BE2C (cell line): ENCODE measurements at regions not wholly inside any gene's neighbourhood (a gene's known extent, or its start where the extent isn't known, plus 50 kb on each side); places are given as distances from the start of the nearest gene placed in this dataset.

Experiments used
- DNase-seq: peaks from one replicate; pipeline ENCODE4 v3.0.0-alpha.2; 2020
- H3K27me3 ChIP-seq: fragments of 250-450 bp; sonication (Bioruptor Pico); 2 replicates; pipeline ENCODE4 v1.5.1; 2020; ENCODE audit warnings: mild to moderate bottlenecking
- H3K36me3 ChIP-seq: fragments of 250-450 bp; sonication (Bioruptor Pico); 2 replicates; pipeline ENCODE4 v1.5.1; 2020; ENCODE audit warnings: mild to moderate bottlenecking
- H3K4me1 ChIP-seq: fragments of 250-450 bp; sonication (Bioruptor Pico); 2 replicates; pipeline ENCODE4 v1.5.1; 2020
- H3K4me3 ChIP-seq: 2 replicates; pipeline ENCODE4 v1.5.1; 2011; ENCODE audit warnings: low read depth, low read length
- H3K9me3 ChIP-seq: fragments of 250-450 bp; sonication (Bioruptor Pico); 2 replicates; pipeline ENCODE4 v1.5.1; 2020
- CTCF ChIP-seq: IDR thresholded peaks from 2 replicates; pipeline ENCODE4 v1.5.1; 2012; ENCODE audit warnings: mild to moderate bottlenecking, low read depth, low read length

DNA sequence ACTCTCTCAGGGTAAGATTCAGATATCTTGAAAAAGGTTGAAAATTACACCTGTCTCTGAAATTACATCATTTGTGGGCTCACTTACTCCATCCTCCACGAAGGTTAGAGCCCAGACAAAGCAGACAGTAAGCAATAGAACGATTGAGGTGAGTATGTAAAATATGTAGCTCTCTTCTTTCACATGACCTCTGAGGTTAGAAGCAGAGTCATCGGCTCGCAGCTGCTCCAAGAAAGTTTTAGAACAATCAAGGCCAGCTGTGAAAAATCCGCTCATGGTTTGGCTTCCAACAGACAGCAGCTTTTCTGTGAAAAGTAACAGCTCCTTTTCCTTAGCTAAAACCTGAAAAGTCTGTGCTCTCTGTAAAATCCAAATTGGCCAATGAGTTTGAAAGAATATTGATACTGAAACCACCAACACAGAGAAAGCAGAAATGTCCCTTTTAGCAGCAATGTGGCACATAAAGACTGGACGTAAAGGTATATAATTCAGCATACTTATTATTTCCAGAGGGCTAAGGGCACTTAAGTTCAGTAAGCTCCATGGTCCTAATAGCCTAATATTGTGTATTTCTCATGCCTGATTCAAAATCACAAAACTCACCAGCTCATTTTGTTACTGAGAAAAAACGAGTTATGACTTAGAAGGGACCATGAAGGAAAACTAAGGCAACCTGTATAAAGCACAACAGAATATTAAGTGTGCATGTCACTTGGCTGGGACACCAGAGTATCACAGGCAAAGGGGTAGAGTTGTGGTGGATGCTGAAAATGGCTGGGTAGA lies 78.2 kb downstream of the FAM76B start:
- H3K9me3 ChIP-seq = no peaks in the 10 kb centered on the region
- no peaks in the 10 kb centered on the region for H3K4me1 ChIP-seq
- TF ChIP-seq CTCF = no peak
- no peak for DNase-seq
- no peaks in the 10 kb centered on the region for H3K36me3 ChIP-seq
- H3K4me3 ChIP-seq = no peak overlapping the region
- H3K27me3 ChIP-seq = no peaks in the 10 kb centered on the region

DNA sequence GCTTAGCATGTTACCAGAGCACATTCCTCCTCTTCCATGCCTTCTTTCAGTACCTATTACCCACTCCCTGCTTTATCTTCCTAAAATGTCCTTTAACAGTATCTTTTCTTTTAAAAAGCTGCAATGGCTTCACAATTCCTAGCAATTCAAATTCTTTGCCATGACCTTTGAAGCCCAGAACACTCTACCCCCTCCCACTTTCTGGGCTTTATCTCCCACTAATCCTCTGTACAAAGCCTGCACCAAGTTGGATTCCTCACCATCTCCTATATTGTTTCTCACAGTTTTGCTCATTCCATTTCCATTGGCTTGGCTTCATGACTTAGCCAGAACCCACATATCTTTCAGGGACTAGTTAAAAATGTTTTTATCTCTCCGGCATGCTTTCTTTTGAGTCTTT lies 80.9 kb downstream of the FAM76B start:
- no peaks in the 10 kb centered on the region for H3K27me3 ChIP-seq
- H3K4me3 ChIP-seq = no peak overlapping the region
- no peaks in the 10 kb centered on the region for H3K9me3 ChIP-seq
- peaks cover 19% of the 10 kb centered on the region for H3K4me1 ChIP-seq
- no peaks in the 10 kb centered on the region for H3K36me3 ChIP-seq
- TF ChIP-seq CTCF = no peak
- DNase-seq = no peak

DNA sequence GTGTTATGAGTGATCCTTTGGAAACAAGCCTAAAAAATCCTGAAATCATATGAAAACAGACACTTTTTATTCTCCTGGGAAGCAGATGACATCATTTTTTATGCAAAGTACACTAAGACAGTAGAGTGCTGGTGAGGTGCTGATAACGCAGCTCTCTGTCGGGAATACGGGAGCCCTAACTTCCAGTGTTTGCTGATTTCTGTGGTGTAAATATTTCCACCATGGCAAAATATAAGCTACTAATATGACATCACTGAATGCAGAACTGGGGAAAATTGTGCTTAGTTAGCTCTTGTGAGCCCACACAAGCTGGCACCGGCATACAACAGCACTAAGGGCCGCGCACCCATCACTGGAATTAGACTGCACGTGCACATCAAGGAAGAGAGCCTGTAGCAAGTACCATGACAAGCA lies 82.6 kb downstream of the FAM76B start:
- Histone ChIP-seq H3K4me3 (no peak overlapping the region), H3K36me3 (no peaks in the 10 kb centered on the region), H3K4me1 (peaks cover 32% of the 10 kb centered on the region), H3K27me3 (no peaks in the 10 kb centered on the region), H3K9me3 (no peaks in the 10 kb centered on the region)
- no peak for TF ChIP-seq CTCF
- no peak for DNase-seq

DNA sequence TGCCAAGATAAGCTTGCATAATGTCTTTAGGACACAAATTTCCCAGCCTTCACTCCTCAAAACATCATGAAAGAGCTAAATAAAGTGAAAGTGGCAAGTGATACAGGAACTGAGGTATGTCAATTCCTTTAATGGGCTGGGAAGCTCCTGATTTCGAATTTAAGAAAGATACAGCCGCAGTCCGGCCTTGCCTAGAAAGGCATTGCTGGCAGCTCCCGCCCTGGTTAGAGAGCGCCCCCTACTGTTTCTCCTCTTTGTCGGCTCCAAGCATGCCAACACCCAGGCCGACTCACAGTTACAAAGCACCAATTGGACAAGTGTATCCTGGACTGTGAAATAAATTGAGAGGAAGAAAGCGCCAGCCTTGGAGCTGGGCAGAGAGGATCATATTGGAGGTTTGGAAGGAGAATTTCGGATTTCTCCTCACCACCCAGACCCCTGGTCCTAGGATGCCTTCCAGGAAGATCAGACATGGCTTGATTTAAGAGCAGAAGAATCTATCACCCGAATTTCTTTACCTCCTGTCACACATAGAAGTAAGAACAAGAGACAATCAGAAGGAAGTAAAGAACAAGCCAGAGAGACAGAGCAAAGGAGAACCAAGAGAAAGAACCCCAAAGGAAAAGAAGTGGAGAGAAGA lies 84.0 kb downstream of the FAM76B start:
- Histone ChIP-seq H3K27me3 (no peaks in the 10 kb centered on the region), H3K36me3 (no peaks in the 10 kb centered on the region), H3K4me3 (no peak overlapping the region), H3K9me3 (no peaks in the 10 kb centered on the region), H3K4me1 (peaks cover 32% of the 10 kb centered on the region)
- peak; percentile 89 for DNase-seq
- peak; percentile 98 for TF ChIP-seq CTCF

- no peak overlapping the region for H3K4me3 ChIP-seq
- H3K4me1 ChIP-seq = peaks cover 37% of the 10 kb centered on the region
- no peaks in the 10 kb centered on the region for H3K9me3 ChIP-seq
- DNase-seq = no peak
- H3K36me3 ChIP-seq = no peaks in the 10 kb centered on the region
- no peaks in the 10 kb centered on the region for H3K27me3 ChIP-seq
- no peak for TF ChIP-seq CTCF
Measured at GRCh38 chr11:95704865-95705264, 84.7 kb downstream of the FAM76B start.

DNA sequence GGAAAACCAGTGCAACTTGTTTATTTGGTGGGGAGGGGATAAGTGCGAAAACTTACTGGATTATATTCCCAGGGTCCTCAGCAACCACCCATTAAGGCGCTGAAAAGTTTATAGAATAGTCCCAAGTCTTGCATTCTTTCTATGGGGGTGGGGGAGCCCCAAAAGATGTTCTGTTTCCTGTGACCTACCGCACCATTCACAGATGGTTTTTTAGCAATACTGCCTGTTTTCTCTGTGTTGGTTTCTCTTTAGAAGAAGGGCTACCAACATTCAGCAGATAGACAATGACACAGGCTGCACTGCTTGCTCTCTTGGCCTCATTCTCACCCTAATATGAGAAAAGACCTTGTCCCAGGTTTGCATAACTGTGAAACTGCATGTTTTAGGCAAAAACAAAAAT lies 86.5 kb downstream of the FAM76B start:
- Histone ChIP-seq H3K36me3 (no peaks in the 10 kb centered on the region), H3K9me3 (no peaks in the 10 kb centered on the region), H3K4me1 (peaks cover 41% of the 10 kb centered on the region), H3K27me3 (no peaks in the 10 kb centered on the region), H3K4me3 (no peak overlapping the region)
- no peak for DNase-seq
- TF ChIP-seq CTCF = no peak
